HG03039 (cell line): ENCODE measurements at regions not wholly inside any gene's neighbourhood (a gene's known extent, or its start where the extent isn't known, plus 50 kb on each side); places are given as distances from the start of the nearest gene placed in this dataset.

Source experiments
- ATAC-seq: cut with Tn5 transposase; IDR thresholded peaks from one replicate; pipeline ENCODE4 v1.9.1; 2021; ENCODE audit warnings: mild to moderate bottlenecking, moderate library complexity; ENCODE audit not compliant: unreplicated experiment

DNA sequence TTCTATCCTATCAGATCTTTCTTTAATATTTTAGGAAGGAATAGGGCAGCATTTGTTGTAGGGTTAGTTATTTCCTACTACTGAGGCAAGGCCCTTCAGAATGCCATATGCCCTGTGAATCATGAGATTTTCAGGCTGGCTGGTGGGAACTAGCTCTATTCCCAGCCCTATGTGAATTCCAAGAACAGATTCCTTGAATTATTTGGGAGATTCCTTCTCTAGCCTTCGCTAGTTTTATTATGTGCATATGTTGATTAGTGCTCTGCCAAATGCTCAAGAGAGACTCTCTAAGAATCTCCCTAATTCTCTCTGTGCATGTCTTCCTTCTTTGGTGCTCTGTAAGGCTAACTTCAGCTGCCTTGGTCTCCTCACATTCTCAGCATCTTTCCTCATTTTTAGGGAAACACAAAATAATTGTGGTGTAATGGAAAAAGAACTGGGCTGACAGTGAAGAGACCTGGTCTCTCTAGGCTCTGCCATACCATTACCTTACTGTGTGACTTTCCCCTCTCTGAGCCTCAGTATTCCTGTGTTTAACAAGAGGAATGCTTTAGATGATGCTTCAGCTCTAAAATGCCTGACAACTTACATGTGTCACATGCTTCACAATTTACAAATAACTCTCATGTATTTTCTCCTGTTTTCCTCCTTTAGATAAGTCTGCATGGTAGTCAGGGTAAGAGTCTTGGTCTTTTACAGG is 79.7 kb downstream of the VMA21 start:
- ATAC-seq: no peak

DNA sequence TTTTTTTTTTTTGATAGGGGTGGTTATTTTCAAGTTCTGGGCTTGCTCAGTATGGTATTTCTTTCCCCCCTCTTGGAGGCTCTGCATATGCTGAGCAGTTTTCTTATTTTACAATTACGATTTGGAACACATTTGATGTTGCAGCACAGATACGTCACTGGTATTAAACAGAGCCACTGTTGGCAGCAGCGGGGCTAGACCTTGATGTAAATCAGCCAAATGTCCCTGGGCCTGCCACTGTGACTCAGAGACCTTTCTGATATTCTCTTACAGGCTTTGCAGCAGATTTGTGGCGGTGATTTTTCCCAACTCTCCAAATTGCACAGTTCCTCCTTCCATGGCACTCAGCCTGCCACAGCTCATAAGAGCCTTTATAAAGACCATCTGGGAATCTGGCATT is 81.1 kb downstream of the VMA21 start:
- ATAC-seq: no peak

DNA sequence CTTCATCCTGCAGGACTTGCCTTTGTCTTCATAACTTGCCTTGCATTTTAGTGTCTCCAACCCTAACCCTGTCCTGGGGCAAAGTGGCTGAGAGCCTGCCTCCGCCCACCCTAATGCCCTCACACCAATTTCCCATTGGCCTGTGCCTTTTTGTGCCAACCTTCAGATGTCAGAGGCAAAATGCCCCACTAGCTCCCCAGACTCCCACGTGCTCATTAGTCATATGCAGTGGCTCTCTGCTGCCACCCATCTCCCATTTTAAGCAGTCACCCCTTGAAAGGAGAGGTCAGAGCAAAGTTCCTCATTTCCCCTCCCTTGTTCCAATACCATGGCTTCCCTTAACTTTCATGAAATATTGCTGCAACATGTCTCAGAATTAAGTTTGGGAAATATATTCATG is 74.8 kb upstream of the PASD1 start:
- ATAC-seq: peak; percentile 54

DNA sequence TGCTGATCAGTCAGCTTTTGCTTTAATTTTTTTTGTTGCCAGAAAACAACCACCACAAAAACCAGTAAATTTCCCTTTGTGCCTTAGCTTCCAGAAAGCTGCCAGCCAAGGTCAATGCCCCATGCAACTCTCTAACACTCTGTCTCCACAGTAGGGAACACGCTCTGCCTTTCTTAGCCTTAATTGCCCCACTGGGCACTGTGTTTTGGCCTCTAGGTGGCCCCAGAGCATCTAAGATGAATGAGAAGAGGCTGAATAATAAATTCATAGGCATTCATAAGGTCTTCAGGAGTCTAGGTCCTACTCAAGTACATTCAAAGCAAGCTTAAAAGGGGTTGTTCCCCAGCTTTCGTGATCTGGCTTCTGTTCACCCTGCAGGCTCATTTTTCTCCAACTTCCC is 57.7 kb upstream of the PASD1 start:
- ATAC-seq: no peak

DNA sequence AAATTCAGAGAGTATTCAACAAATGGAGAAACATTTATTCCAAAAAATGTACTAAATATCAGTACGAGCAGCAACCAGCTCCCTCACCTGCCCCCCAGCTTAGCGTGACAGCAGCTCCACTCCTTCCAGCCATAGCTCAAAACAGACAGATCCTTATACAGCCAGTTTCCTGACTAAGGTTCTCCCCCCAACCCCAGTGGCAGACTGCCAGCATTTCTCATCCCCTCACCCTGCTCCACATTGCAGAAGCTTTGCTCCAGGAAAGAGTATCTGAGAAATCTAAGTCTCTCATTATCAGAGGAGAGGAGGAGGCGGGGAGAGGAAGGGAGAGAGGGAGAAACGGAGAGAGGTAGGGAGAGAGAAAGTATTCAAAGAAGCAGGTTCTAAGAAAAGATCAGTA is 53.3 kb upstream of the PASD1 start:
- ATAC-seq: no peak

DNA sequence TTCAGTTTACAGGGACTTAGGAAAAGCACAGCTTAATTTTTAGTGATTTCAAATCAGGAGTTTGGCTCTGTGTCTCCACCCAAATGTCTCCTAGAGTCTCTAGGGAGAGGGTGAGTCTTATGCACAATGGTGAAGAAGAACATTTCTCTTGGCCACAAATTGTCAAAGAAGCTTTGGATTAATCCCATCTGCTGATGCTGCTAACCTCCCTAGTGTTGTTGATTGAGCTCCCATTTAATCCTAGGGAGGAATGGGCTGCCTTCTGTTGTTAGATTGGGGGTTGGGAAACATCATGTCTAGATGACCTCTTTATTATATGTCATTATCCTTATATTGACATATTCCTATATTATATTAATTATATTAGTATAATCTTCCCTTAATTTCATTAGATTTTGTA is 50.0 kb upstream of the PASD1 start:
- no peak for ATAC-seq
